ENCODE measurements at regions not wholly inside any gene's neighbourhood (a gene's known extent, or its start where the extent isn't known, plus 50 kb on each side); places are given as distances from the start of the nearest gene placed in this dataset.

DNA sequence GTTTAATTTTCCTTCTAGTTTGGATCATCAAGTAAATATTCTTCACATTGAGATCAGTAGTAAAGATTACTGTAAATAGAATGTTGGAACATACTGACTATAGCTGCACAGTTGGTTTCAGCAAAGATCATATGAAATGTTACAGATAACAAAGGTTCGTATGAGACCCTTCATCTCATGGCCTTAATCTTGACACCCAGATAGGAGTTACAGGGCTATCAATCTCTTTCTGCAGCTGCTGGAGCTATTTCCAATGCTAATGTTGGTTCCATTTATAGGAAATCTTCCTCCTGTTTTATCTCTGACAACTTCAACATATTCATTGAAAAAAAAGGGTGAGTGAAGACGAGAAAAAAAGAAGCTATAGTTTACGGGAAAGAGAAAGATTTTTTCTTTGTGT, 495.6 kb downstream of the JRKL start:
- Histone ChIP-seq H3K36me3 (no peaks in the 10 kb centered on the region), H3K4me1 (no peaks in the 10 kb centered on the region), H3K4me3 (no peak overlapping the region), H3K9me3 (no peaks in the 10 kb centered on the region), H3K27me3 (no peaks in the 10 kb centered on the region), H3K27ac (no peak overlapping the region)
- 74 to 75% methylated on average over 3 of the region's 3 CpGs for WGBS, 2 donors
- no peak for DNase-seq
- TF ChIP-seq POLR2AphosphoS5 (IDR thresholded peaks at IDR 0.05) (no peak), POLR2A (IDR thresholded peaks at IDR 0.05) (no peak)
- intact Hi-C loops (cut with DNase I) = no loop called here

DNA sequence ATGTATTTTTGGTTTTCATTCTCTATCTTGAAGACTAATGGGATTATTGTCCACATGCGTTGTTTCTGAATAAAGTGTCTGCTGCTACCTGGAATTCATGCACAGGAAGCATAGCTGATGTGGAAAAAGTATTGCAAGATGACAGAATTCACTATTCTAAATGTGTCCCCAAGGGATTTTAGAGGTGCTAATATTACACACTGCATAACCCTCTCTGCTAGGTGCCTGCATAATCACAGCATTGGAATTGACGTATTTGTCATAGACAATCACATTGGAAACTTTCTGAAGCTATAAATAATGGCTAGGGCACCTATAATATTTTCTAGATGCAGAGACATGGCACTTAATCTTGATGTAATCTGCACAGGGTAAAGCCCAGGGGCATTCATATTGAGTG, 496.1 kb downstream of the JRKL start:
- H3K27me3 ChIP-seq = no peaks in the 10 kb centered on the region
- no peaks in the 10 kb centered on the region for H3K4me1 ChIP-seq
- WGBS, 2 donors = 88 to 93% methylated on average over 2 of the region's 2 CpGs
- no peak overlapping the region for H3K4me3 ChIP-seq
- no peaks in the 10 kb centered on the region for H3K9me3 ChIP-seq
- no peak overlapping the region for H3K27ac ChIP-seq
- no peak for DNase-seq
- TF ChIP-seq POLR2AphosphoS5 (IDR thresholded peaks at IDR 0.05) = no peak
- TF ChIP-seq, protein P1, sequence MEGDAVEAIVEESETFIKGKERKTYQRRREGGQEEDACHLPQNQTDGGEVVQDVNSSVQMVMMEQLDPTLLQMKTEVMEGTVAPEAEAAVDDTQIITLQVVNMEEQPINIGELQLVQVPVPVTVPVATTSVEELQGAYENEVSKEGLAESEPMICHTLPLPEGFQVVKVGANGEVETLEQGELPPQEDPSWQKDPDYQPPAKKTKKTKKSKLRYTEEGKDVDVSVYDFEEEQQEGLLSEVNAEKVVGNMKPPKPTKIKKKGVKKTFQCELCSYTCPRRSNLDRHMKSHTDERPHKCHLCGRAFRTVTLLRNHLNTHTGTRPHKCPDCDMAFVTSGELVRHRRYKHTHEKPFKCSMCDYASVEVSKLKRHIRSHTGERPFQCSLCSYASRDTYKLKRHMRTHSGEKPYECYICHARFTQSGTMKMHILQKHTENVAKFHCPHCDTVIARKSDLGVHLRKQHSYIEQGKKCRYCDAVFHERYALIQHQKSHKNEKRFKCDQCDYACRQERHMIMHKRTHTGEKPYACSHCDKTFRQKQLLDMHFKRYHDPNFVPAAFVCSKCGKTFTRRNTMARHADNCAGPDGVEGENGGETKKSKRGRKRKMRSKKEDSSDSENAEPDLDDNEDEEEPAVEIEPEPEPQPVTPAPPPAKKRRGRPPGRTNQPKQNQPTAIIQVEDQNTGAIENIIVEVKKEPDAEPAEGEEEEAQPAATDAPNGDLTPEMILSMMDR (IDR thresholded peaks at IDR 0.05) = no peak
- TF ChIP-seq EP300 (IDR thresholded peaks at IDR 0.05) = no peak
- no peak for TF ChIP-seq POLR2A (IDR thresholded peaks at IDR 0.05)
- intact Hi-C loops (cut with DNase I) = no loop called here
- no peaks in the 10 kb centered on the region for H3K36me3 ChIP-seq

GRCh38 chr11:96893988-96894387, 504.2 kb downstream of the JRKL start:
- 75 to 81% methylated on average over 3 of the region's 3 CpGs for WGBS, 2 donors
- intact Hi-C loops (cut with DNase I) = no loop called here
- Histone ChIP-seq H3K4me1 (no peaks in the 10 kb centered on the region), H3K36me3 (no peaks in the 10 kb centered on the region), H3K27me3 (no peaks in the 10 kb centered on the region), H3K9me3 (no peaks in the 10 kb centered on the region), H3K27ac (no peak overlapping the region), H3K4me3 (no peak overlapping the region)
- TF ChIP-seq EP300 (IDR thresholded peaks at IDR 0.05) = no peak
- no peak for TF ChIP-seq POLR2A (IDR thresholded peaks at IDR 0.05)
- TF ChIP-seq POLR2AphosphoS5 (IDR thresholded peaks at IDR 0.05) = no peak
- DNase-seq = no peak

- Histone ChIP-seq H3K36me3 (no peaks in the 10 kb centered on the region), H3K27ac (no peak overlapping the region), H3K27me3 (no peaks in the 10 kb centered on the region), H3K4me3 (no peak overlapping the region), H3K4me1 (no peaks in the 10 kb centered on the region), H3K9me3 (no peaks in the 10 kb centered on the region)
- intact Hi-C loops (cut with DNase I) = no loop called here
- TF ChIP-seq, protein P1 (IDR thresholded peaks at IDR 0.05) = no peak
- no peak for TF ChIP-seq EP300 (IDR thresholded peaks at IDR 0.05)
- TF ChIP-seq POLR2AphosphoS5 (IDR thresholded peaks at IDR 0.05) = no peak
- TF ChIP-seq POLR2A (IDR thresholded peaks at IDR 0.05) = no peak
- 21 to 51% methylated on average over 1 of the region's 1 CpG for WGBS, 2 donors
- DNase-seq = no peak
These were observed 504.8 kb downstream of the JRKL start for GRCh38 chr11:96894587-96894986.

DNA sequence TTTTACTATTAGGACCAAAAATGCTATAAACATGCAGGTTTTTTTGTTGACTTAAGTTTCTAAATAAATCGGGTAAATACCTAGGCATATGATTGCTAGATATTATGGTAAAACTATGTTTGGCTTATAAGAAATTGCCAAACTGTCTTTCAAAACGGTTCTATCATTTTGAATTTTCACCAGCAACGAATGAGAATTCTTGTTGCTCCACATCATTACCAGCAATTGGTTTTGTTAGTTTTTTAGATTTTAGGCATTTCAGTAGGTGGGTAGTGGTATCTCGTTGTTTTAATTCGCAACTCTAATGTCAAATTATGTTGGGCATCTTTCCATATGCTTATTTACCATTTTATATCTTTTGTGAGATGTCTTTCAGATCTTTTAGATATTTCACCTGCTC, 510.2 kb downstream of the JRKL start:
- 76 to 93% methylated on average over 5 of the region's 5 CpGs for WGBS, 2 donors

More for the DNA sequence above, 510.2 kb downstream of the JRKL start:
- TF ChIP-seq, protein P1 (IDR thresholded peaks at IDR 0.05) = no peak
- TF ChIP-seq EP300 (IDR thresholded peaks at IDR 0.05) (no peak), POLR2A (IDR thresholded peaks at IDR 0.05) (no peak), POLR2AphosphoS5 (IDR thresholded peaks at IDR 0.05) (no peak)
- Histone ChIP-seq H3K4me3 (no peak overlapping the region), H3K27ac (no peak overlapping the region), H3K27me3 (no peaks in the 10 kb centered on the region), H3K36me3 (no peaks in the 10 kb centered on the region), H3K9me3 (peaks cover 0 to 2% (median 0%) of the 10 kb centered on the region in 4 donors), H3K4me1 (no peaks in the 10 kb centered on the region)
- DNase-seq = no peak
- intact Hi-C loops (cut with DNase I) = no loop called here

Measured in sigmoid colon (tissue), 6 donors.